Fibroblast of pulmonary artery (primary cell): ENCODE measurements at regions not wholly inside any gene's neighbourhood (a gene's known extent, or its start where the extent isn't known, plus 50 kb on each side); places are given as distances from the start of the nearest gene placed in this dataset.
"Not testable (repeated sequence)": the region's sequence is repeated elsewhere in the genome, so short reads cannot be mapped to it uniquely, and the experiment has no call there.

Source experiments
- DNase-seq: peaks from one replicate; pipeline ENCODE4 v3.0.0-alpha.2; 2010; ENCODE audit warnings: low read depth
- H3K4me3 ChIP-seq: replicated peaks from 2 replicates; pipeline ENCODE4 v1.5.1; 2011; ENCODE audit warnings: low read depth, mild to moderate bottlenecking, control low read depth, low read length, moderate library complexity
- CTCF ChIP-seq: IDR thresholded peaks from 2 replicates; pipeline ENCODE4 v1.5.1; 2011; ENCODE audit warnings: mild to moderate bottlenecking, control low read depth, low read length, inconsistent platforms; ENCODE audit errors: missing control alignments

GRCh38 chr10:78664929-78665553 is 403.7 kb upstream of the ZMIZ1 start:
- peak; percentile 66 for DNase-seq
- peak; percentile 61 for TF ChIP-seq CTCF
- H3K4me3 ChIP-seq, result no peak overlapping the region

- H3K4me3 ChIP-seq, result no peak overlapping the region
- DNase-seq, result no peak
- no peak for TF ChIP-seq CTCF
These were observed 395.8 kb upstream of the ZMIZ1 start for GRCh38 chr10:78672918-78673317.

- DNase-seq, result not testable (repeated sequence)
These were observed 387.6 kb upstream of the ZMIZ1 start for GRCh38 chr10:78681141-78681540.

GRCh38 chr10:78681986-78682385 is 386.8 kb upstream of the ZMIZ1 start:
- H3K4me3 ChIP-seq, DNase-seq: not testable (repeated sequence)

More at GRCh38 chr10:78681141-78681540, 387.6 kb upstream of the ZMIZ1 start:
- H3K4me3 ChIP-seq, result not testable (repeated sequence)

GRCh38 chr10:78684947-78685346 is 383.8 kb upstream of the ZMIZ1 start:
- no peak for TF ChIP-seq CTCF
- no peak for DNase-seq
- no peak overlapping the region for H3K4me3 ChIP-seq

GRCh38 chr10:78685466-78686103 is 383.2 kb upstream of the ZMIZ1 start:
- DNase-seq, result peak; percentile 22
- no peak for TF ChIP-seq CTCF

GRCh38 chr10:78686444-78687060 is 382.2 kb upstream of the ZMIZ1 start:
- no peak for TF ChIP-seq CTCF
- H3K4me3 ChIP-seq, result no peak overlapping the region
- DNase-seq, result no peak

More at GRCh38 chr10:78685466-78686103, 383.2 kb upstream of the ZMIZ1 start:
- no peak overlapping the region for H3K4me3 ChIP-seq

GRCh38 chr10:78687626-78688025 is 381.1 kb upstream of the ZMIZ1 start:
- H3K4me3 ChIP-seq, result no peak overlapping the region
- TF ChIP-seq CTCF, result no peak
- DNase-seq, result no peak
